GM18508 (cell line): ENCODE measurements at regions not wholly inside any gene's neighbourhood (a gene's known extent, or its start where the extent isn't known, plus 50 kb on each side); places are given as distances from the start of the nearest gene placed in this dataset.

Experiments
- ATAC-seq: cut with Tn5 transposase; IDR thresholded peaks from one replicate; pipeline ENCODE4 v1.9.1; 2021; ENCODE audit warnings: moderate number of reproducible peaks; ENCODE audit not compliant: insufficient read depth, unreplicated experiment

DNA sequence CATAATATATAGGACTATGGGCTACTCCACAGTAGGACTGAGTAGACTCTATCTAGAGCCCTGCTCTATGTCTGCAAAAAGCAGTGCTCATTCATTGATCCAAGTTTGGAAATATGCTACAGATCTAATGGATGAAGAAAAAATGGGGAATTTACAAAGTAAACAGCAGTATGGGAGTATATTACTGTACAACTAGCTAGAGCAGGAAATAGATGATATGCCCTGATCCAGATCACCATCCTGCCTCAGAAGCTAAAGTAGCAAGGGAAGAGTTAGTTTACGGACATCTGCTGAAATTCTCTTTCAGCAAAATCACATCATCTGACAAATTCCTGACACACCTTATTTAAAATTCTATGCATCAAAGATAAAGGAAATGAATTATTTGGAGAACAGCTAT is 168.2 kb upstream of the SEMA3A start:
- ATAC-seq = no peak

DNA sequence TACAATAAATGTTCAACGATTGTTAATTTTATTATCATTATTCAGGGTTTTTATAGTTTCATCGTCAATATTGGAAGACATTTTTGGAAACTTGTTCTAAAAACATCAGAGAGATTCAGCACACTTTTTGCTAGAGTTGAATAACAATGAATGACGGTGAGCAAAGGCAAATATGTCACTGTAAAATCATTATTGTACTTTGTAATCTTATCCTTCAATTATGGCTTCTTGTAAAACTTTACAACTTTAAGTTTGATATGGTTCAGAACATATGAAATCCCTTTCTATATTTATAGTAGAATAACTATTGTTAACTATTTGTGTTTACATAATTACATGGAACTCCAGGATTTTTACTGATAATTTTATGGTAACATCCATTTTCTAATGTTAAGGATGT is 167.8 kb upstream of the SEMA3A start:
- no peak for ATAC-seq

- ATAC-seq = no peak
Observed at GRCh38 chr7:84354866-84355265, 160.3 kb upstream of the SEMA3A start.

GRCh38 chr7:84354030-84354429 is 159.4 kb upstream of the SEMA3A start:
- ATAC-seq = no peak

DNA sequence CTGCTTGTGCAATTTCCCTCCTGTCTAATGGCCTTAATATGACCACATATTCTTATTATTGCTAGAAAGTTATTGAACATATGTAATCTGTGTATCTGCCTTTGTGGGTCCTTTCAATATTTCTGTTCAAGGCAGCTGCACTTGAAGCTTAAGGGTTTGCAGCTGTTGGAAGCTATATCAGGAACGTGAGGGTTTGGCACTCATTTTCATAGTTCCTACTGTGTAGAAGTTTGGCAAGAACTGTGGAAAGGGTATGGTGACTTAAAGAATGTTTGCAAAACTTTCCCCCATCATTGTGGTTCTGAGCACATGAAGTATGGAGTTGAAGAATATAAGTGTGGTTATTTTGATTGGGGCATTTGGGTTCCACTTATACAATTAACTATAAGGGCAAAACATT is 144.7 kb upstream of the SEMA3A start:
- no peak for ATAC-seq

DNA sequence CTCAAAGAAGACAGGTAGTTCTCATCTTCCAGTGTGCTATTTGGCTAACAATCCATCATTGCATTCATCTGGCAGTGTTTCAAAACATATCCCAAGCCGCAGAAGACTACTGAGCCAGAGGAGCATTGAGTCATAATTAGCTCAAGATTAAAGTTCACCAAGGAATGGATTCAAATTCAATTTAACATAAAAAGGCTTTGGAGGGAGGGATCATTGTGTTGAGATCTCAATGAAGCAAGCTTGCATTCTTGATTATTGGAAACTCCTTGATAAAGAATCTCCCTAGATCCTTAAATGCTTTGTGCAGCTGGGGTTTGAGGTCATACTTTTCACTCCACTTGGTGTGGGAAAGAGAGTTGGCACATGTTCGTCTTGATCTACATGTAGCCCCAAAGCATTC is 142.8 kb upstream of the SEMA3A start:
- ATAC-seq = no peak

DNA sequence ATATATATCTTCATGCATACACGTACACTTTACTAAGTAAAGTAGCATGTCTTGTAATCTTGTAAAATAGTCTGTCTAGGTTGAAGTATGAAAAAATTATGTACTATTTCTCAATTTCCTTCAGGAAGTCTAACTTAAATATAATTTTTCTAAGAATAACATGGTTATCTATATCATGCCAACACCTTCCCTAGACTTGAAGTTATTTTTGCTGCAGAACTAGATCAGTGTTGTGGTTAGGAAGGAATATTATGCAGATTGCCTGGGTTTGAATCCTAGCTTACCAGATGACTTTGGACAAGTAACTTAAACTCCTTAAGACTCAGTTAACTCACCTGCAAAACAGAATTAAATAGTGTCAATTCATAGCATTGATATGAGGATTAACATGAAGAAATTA is 142.2 kb upstream of the SEMA3A start:
- no peak for ATAC-seq

DNA sequence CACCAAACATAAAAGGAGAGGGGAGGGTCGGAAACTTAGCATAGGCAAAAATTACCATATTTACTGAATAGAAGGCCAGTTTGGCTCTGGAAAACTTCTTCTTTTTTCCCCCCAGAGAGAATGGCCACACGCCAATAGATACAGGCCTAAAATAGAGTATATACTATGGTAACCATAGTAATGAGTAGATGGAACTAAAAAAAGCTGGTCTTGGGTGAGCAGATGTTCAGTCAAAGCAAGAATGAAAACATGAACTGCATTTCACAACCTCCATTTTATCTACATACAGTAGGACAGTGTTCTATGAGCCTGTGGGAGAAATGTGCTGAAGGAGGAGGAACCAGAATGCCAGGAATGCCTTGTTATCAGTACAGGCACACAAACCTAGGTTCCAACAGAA is 141.7 kb upstream of the SEMA3A start:
- no peak for ATAC-seq

GRCh38 chr7:84331616-84332015 is 137.0 kb upstream of the SEMA3A start:
- ATAC-seq = no peak

- ATAC-seq = no peak
Observed at GRCh38 chr7:84328571-84328970, 134.0 kb upstream of the SEMA3A start.

DNA sequence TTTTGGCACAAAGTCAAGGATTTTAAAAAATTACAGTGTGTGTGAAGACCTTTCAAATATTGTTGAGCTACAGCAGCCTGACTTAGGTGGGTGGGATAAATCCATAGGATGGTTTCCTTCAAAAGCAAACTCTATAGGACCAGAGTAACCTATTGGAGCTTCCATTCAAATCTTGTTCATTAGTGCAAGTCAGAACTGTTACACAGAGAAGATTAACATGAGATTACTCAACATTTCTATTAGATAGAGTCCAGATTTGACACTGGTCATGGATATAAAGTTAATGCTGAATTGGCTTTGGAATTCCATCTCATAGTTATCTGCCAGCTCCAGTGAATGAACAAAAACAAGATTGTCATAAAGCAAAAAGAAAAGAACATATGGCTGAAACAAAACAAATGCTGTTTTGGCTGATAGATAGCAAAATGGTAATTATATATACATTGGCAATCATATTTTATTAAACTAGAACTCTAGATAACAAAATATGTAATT is 129.6 kb upstream of the SEMA3A start:
- no peak for ATAC-seq

GRCh38 chr7:84317536-84317935 is 122.9 kb upstream of the SEMA3A start:
- no peak for ATAC-seq

- ATAC-seq = no peak
Observed at GRCh38 chr7:84314263-84314662, 119.7 kb upstream of the SEMA3A start.

DNA sequence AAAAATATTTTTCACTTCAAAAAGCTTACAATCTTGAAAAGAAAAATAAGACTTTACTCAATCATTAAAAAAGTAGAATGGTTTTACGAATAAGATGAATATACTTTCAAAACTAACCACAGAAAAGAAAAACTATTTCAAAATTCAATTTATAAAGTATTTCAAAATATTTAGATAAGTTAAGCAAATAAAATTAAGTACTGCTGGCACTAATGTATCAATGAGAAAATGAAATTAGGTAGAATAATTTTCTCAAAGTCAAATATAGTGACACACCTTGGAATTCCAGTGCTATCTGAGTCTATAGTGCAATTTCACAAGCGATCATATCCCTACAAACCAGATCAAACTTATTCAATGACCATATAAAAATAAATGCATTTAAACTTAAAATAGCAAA is 109.8 kb upstream of the SEMA3A start:
- ATAC-seq = no peak

DNA sequence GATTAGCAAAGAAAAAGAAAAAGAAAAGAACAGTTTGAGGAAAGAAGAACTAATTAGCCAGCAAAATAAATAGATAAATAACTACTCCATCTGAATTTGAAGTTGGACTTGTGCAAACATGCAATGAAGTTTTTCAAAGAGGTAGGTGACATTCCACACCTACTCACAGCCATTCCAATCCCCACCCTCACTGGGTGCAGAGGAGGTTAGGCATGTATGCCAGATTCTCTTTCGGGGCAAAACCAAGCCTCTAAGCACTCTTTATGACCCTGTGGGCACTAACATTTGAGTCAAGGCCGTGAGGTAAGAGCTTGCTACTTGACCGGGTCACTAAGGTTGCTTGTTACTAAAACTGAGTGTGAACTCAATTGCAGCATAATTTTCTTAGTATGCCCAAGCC is 108.4 kb upstream of the SEMA3A start:
- ATAC-seq = no peak

DNA sequence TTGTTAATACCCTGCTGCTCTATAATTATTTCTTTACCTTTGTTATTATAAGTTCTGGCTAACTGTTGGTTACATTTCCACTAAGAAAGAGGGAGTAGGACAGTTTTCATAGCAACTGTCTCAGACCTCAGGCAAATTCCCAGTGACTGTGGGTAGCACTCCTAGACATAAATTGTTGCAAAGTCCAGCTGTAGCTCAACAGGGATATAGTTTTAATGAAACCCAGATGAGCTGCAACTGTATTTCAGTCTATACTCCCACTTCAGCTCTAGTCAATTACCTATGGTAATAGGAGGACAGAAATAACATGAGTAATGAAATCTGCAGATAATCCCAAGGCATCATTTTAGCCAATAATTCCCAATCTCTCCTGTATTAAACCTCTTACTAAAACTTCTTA is 103.0 kb upstream of the SEMA3A start:
- no peak for ATAC-seq

GRCh38 chr7:84294847-84295455 is 100.4 kb upstream of the SEMA3A start:
- no peak for ATAC-seq

- ATAC-seq = no peak
Observed at GRCh38 chr7:84294391-84294790, 99.8 kb upstream of the SEMA3A start.

GRCh38 chr7:84291756-84292155 is 97.2 kb upstream of the SEMA3A start:
- ATAC-seq = no peak

DNA sequence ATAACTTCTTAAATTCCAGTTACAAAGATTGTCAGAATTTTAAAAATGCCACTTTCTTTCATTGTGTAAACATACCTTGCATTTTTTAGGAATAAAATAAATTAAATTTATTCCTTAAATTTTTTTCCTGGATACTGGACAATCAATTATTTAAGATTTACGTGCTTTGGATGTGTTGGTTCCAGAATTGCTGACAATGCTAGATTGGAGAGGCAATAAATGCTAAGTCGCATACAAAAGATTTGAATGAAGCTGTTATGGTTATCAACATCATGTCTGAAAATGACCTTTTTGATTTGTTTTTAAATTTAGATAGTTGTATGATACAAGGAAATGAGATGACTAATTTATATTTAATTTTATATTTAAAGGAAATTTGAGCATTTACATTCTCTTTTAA is 89.2 kb upstream of the SEMA3A start:
- no peak for ATAC-seq

DNA sequence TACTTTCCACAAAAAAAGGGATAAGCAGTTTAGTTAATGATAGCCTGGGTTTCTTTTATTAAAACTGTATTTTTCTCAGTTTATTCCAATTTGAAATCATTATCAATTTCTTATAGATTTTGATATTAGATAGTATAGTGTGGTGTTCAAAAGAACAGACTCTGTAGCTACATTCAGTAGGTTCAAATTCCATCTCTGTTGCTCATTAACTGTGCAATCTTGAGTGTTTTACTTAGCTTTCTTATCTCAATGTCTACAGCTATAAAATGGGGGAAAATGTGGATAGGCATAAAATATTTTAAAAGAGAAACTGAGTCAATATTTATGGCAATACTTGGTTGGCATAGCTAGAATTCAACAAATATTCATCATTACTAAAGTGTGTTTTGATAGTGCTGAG is 86.9 kb upstream of the SEMA3A start:
- no peak for ATAC-seq

- ATAC-seq = no peak
Observed at GRCh38 chr7:84277628-84278224, 83.1 kb upstream of the SEMA3A start.
